HG02571 (cell line): ENCODE measurements at regions not wholly inside any gene's neighbourhood (a gene's known extent, or its start where the extent isn't known, plus 50 kb on each side); places are given as distances from the start of the nearest gene placed in this dataset.
"Not testable (repeated sequence)": the region's sequence is repeated elsewhere in the genome, so short reads cannot be mapped to it uniquely, and the experiment has no call there.

Experiments used
- ATAC-seq: cut with Tn5 transposase; IDR thresholded peaks from one replicate; pipeline ENCODE4 v1.9.1; 2021; ENCODE audit warnings: mild to moderate bottlenecking, moderate library complexity; ENCODE audit not compliant: unreplicated experiment

- ATAC-seq = no peak
Measured at GRCh38 chr10:109664554-109664953, 258.8 kb downstream of the XPNPEP1 start.

DNA sequence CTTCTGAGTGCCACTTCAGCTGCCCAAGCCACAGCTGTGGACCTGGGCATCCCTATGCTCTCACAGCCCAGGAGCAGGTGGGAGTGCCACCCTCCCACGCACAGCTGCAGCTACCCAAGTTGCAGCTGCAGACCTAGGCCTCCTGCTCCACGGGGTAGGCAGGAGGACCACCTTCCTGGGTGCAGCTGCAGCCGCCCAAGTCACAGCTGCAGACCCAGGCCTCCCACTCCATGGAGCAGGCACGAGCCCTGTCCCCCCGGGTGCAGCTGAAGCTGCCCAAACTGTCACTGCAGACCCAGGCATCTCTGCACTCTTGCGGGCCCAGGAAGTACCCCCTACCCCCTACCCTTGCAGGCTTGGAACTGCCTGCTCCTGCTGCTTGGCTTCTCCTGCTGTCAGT, 260.2 kb downstream of the XPNPEP1 start:
- ATAC-seq = no peak

DNA sequence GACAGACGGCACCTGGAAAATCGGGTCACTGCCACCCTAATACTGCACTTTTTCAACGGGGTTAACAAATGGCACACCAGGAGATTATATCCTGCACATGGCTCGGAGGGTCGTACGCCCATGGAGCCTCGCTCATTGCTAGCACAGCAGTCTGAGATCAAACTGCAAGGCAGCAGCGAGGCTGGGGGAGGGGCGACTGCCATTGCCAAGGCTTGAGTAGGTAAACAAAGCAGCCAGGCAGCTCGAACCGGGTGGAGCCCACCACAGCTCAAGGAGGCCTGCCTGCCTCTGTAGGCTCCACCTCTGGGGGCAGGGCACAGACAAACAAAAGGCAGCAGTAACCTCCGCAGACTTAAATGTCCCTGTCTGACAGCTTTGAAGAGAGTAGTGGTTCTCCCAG, 270.7 kb downstream of the XPNPEP1 start:
- ATAC-seq = not testable (repeated sequence)

DNA sequence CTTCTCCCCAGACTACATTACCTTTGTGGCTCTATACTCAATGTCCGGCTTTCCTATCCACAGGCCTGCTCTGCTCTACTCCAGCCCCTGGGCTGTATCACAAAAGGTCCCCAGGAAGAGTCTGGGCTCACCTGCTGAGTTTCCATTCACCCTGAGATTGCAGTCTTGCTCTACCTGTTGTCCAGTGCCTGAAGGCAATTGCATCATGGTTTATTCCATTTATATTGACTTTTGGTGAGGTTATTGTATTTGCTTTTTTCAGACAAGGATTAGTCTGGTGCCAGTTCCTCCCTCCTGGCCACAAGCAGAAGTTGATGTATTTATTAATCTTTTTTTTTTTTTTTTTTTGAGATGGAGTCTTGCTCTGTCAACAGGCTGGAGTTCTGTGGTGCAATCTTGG, 273.1 kb downstream of the XPNPEP1 start:
- no peak for ATAC-seq

DNA sequence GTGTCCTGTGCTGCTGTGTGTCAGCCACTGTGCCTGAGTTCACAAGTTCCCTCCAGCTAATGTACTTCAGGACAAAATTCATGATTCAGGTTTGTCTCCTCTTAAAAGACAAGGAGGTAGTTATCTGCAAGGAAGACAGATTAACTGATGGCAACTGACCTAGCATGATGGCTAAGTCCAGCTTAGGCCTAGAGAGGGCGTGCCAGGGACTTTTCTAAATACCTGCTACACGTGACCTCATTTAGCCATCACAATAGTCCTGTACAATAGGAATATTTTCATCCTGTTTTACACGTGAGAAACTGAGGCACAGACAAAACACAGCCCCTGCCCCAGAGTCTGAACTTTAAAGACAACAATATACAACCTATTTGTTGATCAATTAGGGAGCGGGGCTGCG, 275.7 kb downstream of the XPNPEP1 start:
- ATAC-seq = no peak

GRCh38 chr10:109633846-109634245, 289.5 kb downstream of the XPNPEP1 start:
- no peak for ATAC-seq

DNA sequence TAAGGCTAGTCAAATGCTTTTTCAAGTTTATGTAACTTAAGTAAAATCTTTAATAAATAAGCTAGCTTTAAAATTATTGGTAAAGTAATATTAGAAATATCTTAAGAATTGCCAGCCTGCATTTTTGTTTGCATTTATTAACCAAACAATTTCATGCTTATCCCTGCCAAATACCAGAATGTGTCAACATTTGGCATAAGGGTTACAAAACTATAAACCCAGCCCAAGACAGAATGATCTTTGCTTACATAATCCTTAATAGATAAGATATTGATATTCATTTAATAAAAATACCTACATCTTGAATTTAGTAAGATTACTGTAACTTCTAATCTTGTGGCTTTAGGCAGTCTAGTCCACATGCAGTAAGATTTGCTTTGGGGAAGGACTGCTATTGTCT, 290.3 kb downstream of the XPNPEP1 start:
- ATAC-seq = not testable (repeated sequence)

DNA sequence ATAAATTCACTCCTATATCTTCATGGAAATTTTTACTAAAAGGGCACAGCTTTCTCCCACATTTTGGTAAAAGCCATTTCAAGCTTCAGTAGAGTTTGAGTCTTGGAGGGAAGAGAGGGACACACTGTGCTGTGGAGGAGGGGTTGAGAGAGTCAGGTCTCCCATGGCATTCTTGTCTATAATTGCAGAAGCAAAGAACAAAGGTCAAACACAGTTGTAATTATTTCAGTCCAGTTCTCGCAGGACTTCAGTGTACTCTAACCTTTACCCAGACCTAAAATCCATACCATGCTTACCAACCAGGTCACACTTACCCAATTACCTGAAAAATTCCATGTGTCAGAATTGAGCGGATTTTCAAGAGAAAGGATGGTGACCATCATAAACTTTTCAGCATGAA, 298.4 kb downstream of the XPNPEP1 start:
- no peak for ATAC-seq

DNA sequence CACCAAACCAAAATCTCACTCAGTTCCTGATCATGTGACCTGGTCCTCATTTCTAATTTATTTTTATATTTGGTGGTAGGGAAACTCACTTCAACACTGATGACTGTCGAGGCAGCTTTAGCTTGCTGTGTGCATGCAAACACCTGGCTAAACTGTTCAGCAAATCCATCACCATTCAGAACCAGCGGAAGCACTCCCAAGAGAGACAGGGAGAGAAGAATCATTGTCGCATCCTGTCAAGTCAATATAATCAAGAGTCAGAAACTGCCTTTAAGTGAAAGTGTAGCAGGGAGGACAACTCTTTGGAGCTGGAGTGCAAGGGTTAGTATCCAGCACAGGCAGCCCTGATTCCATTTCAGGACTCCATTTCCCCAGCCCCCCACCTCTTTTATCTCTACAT, 300.7 kb downstream of the XPNPEP1 start:
- ATAC-seq = no peak

- ATAC-seq = no peak
Measured at GRCh38 chr10:109620396-109620795, 302.9 kb downstream of the XPNPEP1 start.

DNA sequence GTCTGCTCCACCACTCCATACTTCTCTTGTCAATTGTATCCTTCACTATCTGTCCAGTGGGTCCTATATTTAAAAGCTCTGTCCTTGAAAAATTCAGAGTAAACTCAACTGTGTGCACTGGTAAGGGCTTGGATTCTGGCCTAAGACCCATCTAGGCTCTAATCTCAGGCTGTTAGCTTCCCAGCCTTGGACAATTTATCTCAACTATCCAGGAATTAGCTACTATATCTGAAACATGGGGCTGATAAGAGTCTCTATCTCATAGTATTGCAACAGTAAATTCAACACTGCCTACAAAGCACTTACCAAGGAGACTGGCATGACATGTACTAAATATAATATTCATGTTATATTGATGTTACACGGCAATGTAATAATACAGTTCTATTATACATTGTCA, 303.4 kb downstream of the XPNPEP1 start:
- ATAC-seq = no peak

DNA sequence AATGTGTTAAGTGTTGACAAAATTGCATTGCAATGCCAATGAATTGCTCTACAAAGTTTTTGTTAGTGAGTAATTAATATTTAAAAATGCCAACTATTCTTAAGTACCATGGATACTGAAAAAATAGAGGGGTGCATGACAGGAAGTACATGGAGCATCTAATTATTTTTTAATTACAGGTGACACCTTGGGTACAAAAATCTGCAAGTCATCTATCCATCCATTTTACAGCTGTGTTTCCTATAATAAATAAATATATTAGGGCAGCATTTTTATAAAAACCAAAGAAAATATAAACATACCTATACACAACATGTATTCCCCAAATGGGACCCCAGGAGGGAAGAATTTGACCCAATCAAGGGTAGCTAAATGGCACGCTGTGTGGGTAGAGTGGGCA, 304.6 kb downstream of the XPNPEP1 start:
- no peak for ATAC-seq

DNA sequence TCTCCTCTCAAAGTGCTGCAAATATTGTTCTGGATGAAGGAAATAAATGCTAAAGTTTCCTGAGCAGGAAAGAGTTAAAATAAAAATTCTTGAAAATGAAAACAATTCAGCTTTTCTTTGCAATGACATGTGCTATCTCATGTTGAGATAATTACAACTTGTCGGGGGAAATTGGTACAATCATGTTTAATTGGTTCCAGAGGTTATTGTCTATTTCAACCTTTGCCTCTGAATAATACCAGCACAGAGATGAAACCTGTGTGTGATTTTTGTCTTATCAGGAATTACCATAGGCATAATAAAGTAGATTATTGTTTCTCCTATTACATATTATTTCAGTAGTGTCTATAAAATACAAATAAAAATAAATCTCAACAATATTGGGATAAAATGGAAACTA, 305.0 kb downstream of the XPNPEP1 start:
- ATAC-seq = no peak

GRCh38 chr10:109616359-109616980, 306.8 kb downstream of the XPNPEP1 start:
- no peak for ATAC-seq

- not testable (repeated sequence) for ATAC-seq
Measured at GRCh38 chr10:109595356-109595755, 328.0 kb downstream of the XPNPEP1 start.

GRCh38 chr10:109593682-109594081, 329.6 kb downstream of the XPNPEP1 start:
- ATAC-seq = no peak

GRCh38 chr10:109592391-109592790, 330.9 kb downstream of the XPNPEP1 start:
- no peak for ATAC-seq

DNA sequence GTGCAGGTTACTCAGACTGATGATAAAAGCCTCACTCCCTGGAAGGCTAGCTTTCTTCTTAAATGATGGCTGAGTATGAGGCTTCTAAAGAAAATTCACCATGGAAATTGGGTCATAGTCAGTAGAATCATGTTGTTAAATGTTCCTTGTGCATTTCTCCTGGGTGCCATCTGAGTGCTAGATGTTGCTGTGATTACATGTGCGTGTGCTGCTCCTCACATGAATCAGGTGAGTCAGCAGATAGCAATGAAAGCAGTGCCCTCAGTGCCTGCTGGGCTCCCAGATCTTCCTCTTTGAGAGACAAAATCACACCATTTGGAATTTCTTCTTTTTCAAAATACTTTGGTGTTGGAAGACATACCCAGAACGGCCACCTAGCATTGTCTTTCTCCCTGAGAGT, 331.7 kb downstream of the XPNPEP1 start:
- no peak for ATAC-seq

DNA sequence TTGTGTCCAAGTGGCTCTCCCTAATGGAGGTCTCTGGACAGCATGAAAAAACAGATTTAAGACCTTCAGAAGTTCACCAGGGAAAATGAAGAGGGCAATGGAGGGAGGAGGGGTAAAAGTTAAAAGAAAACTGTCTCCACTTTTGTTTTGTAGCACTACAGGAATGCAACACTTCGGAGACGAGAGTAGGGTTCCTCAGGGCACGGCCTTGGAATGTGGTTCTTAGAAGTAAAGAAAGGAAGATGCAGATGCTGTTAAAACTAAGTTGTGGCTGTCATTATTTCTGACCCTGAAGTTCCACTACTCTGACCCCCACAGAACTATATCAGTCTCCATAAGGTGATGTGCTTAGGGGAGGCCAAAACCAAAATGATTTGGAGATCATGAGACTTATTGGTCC, 335.1 kb downstream of the XPNPEP1 start:
- ATAC-seq = no peak

- ATAC-seq = no peak
Measured at GRCh38 chr10:109587366-109587765, 335.9 kb downstream of the XPNPEP1 start.

- no peak for ATAC-seq
Measured at GRCh38 chr10:109556399-109556798, 366.9 kb downstream of the XPNPEP1 start.

DNA sequence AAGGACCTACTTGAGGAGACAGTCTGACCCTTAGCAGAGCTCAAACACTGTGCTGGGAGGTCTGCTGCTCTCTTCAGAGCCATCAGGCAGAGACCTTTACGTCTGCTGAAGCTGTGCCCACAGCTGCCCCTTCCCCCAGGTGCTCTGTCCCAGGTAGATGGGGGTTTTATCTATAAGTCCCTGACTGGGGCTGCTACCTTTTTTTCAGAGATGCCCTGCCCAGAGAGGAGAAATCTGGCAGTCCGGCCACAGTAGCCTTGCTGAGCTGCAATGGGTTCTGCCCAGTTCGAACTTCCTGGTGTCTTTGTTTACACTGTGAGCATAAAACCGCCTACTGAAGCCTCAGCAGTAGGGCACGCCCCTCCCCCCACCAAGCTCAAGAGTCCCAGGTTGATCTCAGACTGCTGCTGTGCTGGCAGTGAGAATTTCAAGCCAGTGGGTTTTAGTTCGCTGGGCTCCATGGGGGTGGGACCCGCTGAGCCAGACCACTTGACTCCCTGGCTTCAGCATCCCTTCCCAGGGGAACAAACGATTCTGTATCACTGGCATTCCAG, 381.2 kb downstream of the XPNPEP1 start:
- ATAC-seq = not testable (repeated sequence)

GRCh38 chr10:109534193-109534592, 389.1 kb downstream of the XPNPEP1 start:
- ATAC-seq = no peak
